ENCODE measurements at regions not wholly inside any gene's neighbourhood (a gene's known extent, or its start where the extent isn't known, plus 50 kb on each side); places are given as distances from the start of the nearest gene placed in this dataset.

- no peak for TF ChIP-seq POLR2A (IDR thresholded peaks at IDR 0.05; ENCODE audit: low read depth, low read length)
- TF ChIP-seq SPI1 (IDR thresholded peaks at IDR 0.05; ENCODE audit: low read depth, low read length), result no peak
- no peak for TF ChIP-seq POU2F2 (IDR thresholded peaks at IDR 0.05; ENCODE audit: low read depth, low read length)
- TF ChIP-seq POLR2AphosphoS5 (IDR thresholded peaks at IDR 0.05; ENCODE audit: low read depth, low read length), result no peak
- no peak for TF ChIP-seq TAF1 (IDR thresholded peaks at IDR 0.05; ENCODE audit: low read depth, low read length)
Observed at GRCh38 chr7:21051865-21052264, 265.2 kb upstream of the SP8 start.

Measured in GM12891 (cell line).